T-helper 17 cell (primary cell): ENCODE measurements at regions not wholly inside any gene's neighbourhood (a gene's known extent, or its start where the extent isn't known, plus 50 kb on each side); places are given as distances from the start of the nearest gene placed in this dataset.
A peak's percentile ranks its signal among the peaks of the same experiment; 100 is the strongest.

Experiments
- ATAC-seq: fragments of 150-1000 bp; cut with Tn5 transposase; 2 replicates; pipeline ENCODE4 v1.10.0; 2021; ENCODE audit warnings: mild to moderate bottlenecking, moderate library complexity
- DNase-seq, 3 donors: peaks; one replicate each; pipeline versions ENCODE4 v3.0.0 to v3.0.0-alpha.2; 2020 to 2021
- H3K9me3 ChIP-seq: one replicate; pipeline ENCODE4 v1.7.0; 2013; ENCODE audit warnings: low read length, mild to moderate bottlenecking; ENCODE audit not compliant: control insufficient read depth, poor library complexity, severe bottlenecking
- H3K27ac Mint-ChIP-seq: one replicate; pipeline ENCODE4 v1.8.0; 2022; ENCODE audit warnings: mild to moderate bottlenecking, moderate library complexity, mixed read lengths
- H3K27me3 Mint-ChIP-seq: one replicate; pipeline ENCODE4 v1.8.0; 2022; ENCODE audit warnings: mixed read lengths
- H3K36me3 Mint-ChIP-seq: one replicate; pipeline ENCODE4 v1.8.0; 2022; ENCODE audit warnings: low read depth, mixed read lengths
- H3K4me1 Mint-ChIP-seq: one replicate; pipeline ENCODE4 v1.8.0; 2022; ENCODE audit warnings: mild to moderate bottlenecking, mixed read lengths
- H3K4me3 Mint-ChIP-seq: one replicate; pipeline ENCODE4 v1.8.0; 2022; ENCODE audit warnings: mild to moderate bottlenecking, moderate library complexity, mixed read lengths

DNA sequence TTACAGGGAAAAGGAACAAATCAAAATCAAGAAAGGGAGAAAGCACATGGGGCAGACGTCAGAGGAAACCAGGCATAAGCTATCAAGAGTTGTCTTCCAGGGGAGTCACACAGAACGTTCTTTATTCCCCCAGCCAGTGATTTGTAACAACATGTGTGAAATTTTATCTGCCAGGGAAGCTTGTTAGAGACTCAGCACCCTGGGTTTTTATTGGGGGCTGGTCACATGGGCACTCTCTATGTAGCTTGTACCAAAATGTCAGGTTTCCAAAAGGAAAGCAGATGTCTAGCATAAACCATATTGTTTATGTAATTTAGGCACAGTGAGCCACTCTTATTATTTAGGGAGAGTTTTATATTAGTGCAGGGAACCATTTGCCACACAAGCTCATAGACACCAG, 440.4 kb upstream of the DCN start:
- Mint-ChIP-seq H3K4me1 (peaks cover 3% of the 10 kb centered on the region), H3K27ac (no peak overlapping the region), H3K4me3 (no peak overlapping the region), H3K27me3 (peaks cover 2% of the 10 kb centered on the region), H3K36me3 (peaks cover 3% of the 10 kb centered on the region)
- no peaks in the 10 kb centered on the region for H3K9me3 ChIP-seq
- no peak for ATAC-seq
- no peak for DNase-seq

DNA sequence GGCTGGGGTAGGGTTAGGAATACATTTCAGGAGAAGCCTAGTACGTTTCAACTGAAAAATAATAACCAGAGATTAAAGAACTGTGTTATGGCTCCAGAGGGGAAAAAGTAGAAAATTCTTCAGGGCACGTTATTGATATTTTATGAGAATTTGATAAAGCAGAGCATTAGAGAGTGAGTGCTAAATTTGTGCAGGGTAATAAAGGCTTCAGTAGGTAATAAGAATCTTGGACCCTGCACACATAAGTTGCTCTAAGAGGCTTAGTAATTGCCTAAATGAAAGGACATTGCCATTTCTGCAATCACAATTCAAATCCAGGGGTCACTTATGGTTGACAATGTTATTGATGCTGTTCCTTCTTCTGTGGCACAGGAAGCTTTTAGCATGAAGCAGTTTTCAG, 439.4 kb upstream of the DCN start:
- Mint-ChIP-seq H3K4me3 (no peak overlapping the region), H3K36me3 (peaks cover 3% of the 10 kb centered on the region), H3K27me3 (peaks cover 4% of the 10 kb centered on the region), H3K27ac (no peak overlapping the region), H3K4me1 (peaks cover 4% of the 10 kb centered on the region)
- DNase-seq (no peak), ATAC-seq (no peak)
- H3K9me3 ChIP-seq = no peaks in the 10 kb centered on the region

DNA sequence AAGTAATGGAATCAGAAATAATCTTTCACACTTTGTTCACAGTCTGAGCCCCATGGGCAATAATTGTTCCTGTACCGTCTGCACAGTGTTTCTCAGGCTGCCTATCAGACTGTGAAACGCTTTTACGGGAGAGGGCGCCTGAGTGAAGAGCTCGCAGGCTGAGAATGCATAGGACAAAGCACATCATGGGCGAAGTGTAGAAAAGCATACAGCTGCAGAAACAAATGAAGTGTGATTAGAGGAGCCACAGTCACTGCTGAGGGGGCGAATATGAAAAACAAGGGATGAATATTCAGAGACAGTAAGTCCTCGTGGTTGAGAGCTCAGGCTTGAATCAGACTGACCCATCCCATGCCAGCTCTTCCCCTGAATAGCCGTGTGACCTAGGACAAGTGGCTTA, 438.4 kb upstream of the DCN start:
- Mint-ChIP-seq H3K4me1 (peaks cover 4% of the 10 kb centered on the region), H3K27ac (no peak overlapping the region), H3K36me3 (peaks cover 3% of the 10 kb centered on the region), H3K4me3 (no peak overlapping the region), H3K27me3 (peaks cover 4% of the 10 kb centered on the region)
- DNase-seq = no peak
- H3K9me3 ChIP-seq = no peaks in the 10 kb centered on the region
- no peak for ATAC-seq

DNA sequence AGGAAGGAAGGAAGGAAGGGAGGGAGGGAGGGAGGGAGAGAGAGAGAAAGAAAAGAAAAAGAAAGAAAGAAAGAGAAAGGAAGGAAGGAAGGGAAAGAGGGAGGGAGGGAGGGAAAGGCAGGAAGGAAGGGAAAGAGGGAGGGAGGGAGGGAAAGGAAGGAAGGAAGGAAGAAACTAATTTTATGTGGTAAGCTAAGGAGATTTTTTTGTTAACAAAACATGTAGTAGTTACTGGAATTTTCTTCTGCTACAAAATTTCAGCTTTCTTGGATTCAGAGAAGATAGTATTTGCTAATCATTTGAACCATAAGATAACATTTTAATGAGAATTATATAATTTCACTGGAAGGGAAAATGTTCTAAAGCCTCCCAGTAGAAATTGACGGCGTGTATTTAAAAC, 437.8 kb upstream of the DCN start:
- ATAC-seq = no peak
- Mint-ChIP-seq H3K4me3 (no peak overlapping the region), H3K27ac (no peak overlapping the region), H3K4me1 (peaks cover 4% of the 10 kb centered on the region), H3K27me3 (peaks cover 4% of the 10 kb centered on the region), H3K36me3 (peaks cover 3% of the 10 kb centered on the region)
- DNase-seq = no peak
- no peaks in the 10 kb centered on the region for H3K9me3 ChIP-seq

DNA sequence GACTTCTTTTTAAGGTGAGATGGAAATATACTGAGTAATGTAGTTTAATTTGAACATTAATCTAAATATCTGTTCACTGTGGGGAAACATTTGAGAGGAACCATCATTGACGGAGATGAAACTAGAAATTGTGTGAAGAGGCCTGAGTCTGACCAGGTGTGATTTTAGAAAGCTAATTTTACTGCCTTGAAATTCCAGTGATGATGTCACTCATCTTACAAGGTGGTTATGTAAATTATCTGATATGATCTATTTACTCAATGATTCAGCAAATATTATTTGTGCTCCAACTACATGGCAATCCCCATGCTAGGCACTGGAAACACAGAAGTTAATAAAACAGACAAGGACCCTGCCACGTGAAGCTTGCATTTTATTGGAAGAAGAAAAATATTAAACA, 435.7 kb upstream of the DCN start:
- ATAC-seq = no peak
- H3K9me3 ChIP-seq = no peaks in the 10 kb centered on the region
- DNase-seq = no peak
- Mint-ChIP-seq H3K27ac (no peak overlapping the region), H3K4me1 (peaks cover 4% of the 10 kb centered on the region), H3K4me3 (no peak overlapping the region), H3K27me3 (peaks cover 4% of the 10 kb centered on the region), H3K36me3 (peaks cover 3% of the 10 kb centered on the region)

DNA sequence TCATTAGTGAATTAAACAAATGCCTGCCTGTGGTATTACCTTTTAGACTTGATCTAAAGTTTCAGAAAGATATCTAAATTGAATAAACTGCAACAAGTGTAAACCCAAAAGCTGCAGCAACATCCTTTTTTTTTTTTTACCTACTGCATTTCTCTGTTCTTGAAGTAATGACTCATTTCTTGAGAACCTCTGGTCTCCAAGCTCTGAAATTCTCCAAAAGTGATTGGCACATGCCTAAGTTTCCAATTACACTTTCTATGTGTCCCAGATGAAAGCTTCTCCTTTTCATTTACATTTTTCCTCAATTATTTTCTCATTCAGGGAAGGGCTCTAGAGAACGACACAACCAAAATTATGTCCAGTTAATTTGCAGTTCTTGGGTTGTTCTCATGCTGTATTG, 435.2 kb upstream of the DCN start:
- DNase-seq (no peak), ATAC-seq (no peak)
- H3K4me3 Mint-ChIP-seq = no peak overlapping the region
- H3K9me3 ChIP-seq = no peaks in the 10 kb centered on the region
- H3K27ac Mint-ChIP-seq = no peak overlapping the region
- peaks cover 4% of the 10 kb centered on the region for H3K4me1 Mint-ChIP-seq
- peaks cover 4% of the 10 kb centered on the region for H3K27me3 Mint-ChIP-seq
- H3K36me3 Mint-ChIP-seq = peaks cover 3% of the 10 kb centered on the region

DNA sequence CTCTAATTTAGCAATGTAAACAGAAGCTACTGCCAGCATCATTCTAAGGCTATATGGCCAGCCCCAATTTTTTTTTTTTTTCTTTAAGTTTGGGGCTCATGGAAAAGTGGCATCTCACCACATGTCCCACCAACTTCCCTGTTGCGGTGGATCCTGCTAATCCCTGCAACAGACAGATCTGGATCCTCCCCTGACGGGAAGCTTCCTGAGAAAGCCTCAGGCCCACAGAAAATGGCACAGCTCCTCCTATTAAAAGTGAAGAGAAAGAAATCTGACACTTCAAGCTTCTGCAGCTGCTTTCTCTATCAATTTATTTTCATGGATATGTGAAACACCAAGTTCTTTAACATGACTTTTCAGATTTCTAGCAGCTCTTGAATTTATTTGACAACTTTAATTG, 433.8 kb upstream of the DCN start:
- Mint-ChIP-seq H3K4me3 (no peak overlapping the region), H3K27ac (no peak overlapping the region), H3K36me3 (peaks cover 3% of the 10 kb centered on the region), H3K4me1 (peaks cover 4% of the 10 kb centered on the region), H3K27me3 (peaks cover 4% of the 10 kb centered on the region)
- ATAC-seq = no peak
- no peaks in the 10 kb centered on the region for H3K9me3 ChIP-seq
- DNase-seq = no peak

DNA sequence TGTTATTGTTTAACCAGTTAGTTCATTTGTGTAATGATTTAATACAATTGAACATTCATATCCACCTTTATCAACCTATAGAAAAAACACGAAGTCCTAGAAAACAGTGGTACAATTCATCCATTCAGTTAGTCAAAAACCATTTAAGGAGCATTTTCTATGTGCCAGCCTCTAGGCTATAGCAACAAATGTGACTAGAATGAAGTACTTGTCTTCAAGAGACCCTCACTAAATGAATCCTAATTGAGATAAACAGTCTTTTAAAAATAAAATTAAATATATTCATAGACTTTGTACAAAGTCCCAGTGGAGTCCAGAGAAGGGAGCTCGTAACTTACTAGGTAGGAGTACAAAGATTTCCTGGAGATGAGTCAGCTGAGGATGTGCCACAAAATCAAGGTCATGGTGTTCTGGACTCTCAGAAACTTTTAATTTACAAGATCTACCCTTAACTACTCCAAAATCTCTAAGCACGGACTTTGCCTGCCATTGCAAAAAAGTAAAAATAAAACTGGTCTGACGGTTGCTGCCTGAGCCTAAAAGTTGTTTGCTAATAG, 430.7 kb upstream of the DCN start:
- peaks cover 8% of the 10 kb centered on the region for H3K4me1 Mint-ChIP-seq

DNA sequence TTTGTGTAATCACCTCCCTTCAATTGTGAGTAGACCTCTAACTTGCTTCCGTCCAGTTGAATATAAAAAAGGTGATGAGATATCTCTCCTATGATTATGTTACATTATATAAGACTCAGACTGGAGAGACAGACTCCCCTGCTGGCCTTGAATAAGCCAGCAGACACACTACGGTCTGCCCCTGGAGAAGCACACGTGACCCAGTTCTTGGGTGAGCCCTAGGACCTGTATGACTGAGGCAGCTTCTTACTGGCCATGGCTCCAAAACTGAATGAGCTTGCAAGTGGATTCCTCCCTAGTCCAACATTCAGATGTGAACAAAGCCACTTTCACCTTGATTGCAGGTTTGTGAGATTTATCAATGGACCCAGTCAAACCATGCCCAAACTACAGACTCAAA, 427.9 kb upstream of the DCN start:
- no peak overlapping the region for H3K27ac Mint-ChIP-seq
- no peak for ATAC-seq
- no peaks in the 10 kb centered on the region for H3K27me3 Mint-ChIP-seq
- H3K9me3 ChIP-seq = no peaks in the 10 kb centered on the region
- H3K4me1 Mint-ChIP-seq = peaks cover 8% of the 10 kb centered on the region
- no peak for DNase-seq
- no peaks in the 10 kb centered on the region for H3K36me3 Mint-ChIP-seq
- no peak overlapping the region for H3K4me3 Mint-ChIP-seq

More for the DNA sequence above, 430.7 kb upstream of the DCN start:
- no peak overlapping the region for H3K4me3 Mint-ChIP-seq
- H3K27me3 Mint-ChIP-seq = peaks cover 4% of the 10 kb centered on the region
- no peaks in the 10 kb centered on the region for H3K36me3 Mint-ChIP-seq
- ATAC-seq (no peak), DNase-seq (no peak)
- H3K9me3 ChIP-seq = no peaks in the 10 kb centered on the region
- no peak overlapping the region for H3K27ac Mint-ChIP-seq

DNA sequence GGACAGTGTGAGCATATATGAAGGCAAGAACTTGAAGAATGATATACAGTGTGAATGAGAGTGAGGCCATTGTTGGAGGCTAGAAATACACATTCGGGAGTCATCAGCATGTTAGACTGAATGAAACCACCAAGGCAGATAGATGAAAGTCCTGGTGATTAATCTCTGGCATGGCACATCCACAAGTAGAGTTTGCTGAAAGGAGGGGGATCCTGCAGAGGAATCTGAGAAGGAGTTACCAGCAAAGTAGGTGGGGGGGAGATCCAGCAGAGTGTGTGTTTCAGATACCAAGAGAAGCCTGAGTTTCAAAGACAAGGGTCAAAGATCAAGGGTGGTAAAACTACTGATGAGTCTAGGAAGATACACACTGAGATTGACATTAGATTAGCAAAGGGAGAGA, 426.7 kb upstream of the DCN start:
- H3K36me3 Mint-ChIP-seq = no peaks in the 10 kb centered on the region
- no peak overlapping the region for H3K27ac Mint-ChIP-seq
- H3K4me1 Mint-ChIP-seq = peaks cover 8% of the 10 kb centered on the region
- no peaks in the 10 kb centered on the region for H3K27me3 Mint-ChIP-seq
- ATAC-seq (no peak), DNase-seq (no peak)
- no peaks in the 10 kb centered on the region for H3K9me3 ChIP-seq
- no peak overlapping the region for H3K4me3 Mint-ChIP-seq

DNA sequence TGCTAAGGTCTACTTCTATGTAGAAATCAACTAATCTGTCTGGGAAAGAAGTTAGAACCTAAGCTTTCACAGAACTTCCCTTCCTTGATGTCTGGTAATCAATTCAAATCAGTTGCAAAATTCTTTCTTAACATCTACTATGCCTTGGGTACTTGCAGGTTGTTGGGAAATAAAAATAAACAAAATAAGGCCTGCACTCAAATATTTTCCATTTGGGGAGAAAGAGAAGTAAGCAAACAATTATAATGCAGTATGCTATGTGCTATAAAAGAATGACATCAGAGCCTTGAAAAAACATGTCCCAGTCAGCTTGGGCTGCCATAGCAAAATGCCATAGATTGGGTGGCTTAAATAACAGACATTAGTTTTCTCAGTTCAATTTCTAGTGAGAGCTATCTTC, 425.9 kb upstream of the DCN start:
- H3K4me1 Mint-ChIP-seq = peaks cover 8% of the 10 kb centered on the region
- ATAC-seq = no peak
- no peak overlapping the region for H3K4me3 Mint-ChIP-seq
- H3K9me3 ChIP-seq = no peaks in the 10 kb centered on the region
- H3K36me3 Mint-ChIP-seq = no peaks in the 10 kb centered on the region
- no peaks in the 10 kb centered on the region for H3K27me3 Mint-ChIP-seq
- no peak for DNase-seq
- H3K27ac Mint-ChIP-seq = no peak overlapping the region

DNA sequence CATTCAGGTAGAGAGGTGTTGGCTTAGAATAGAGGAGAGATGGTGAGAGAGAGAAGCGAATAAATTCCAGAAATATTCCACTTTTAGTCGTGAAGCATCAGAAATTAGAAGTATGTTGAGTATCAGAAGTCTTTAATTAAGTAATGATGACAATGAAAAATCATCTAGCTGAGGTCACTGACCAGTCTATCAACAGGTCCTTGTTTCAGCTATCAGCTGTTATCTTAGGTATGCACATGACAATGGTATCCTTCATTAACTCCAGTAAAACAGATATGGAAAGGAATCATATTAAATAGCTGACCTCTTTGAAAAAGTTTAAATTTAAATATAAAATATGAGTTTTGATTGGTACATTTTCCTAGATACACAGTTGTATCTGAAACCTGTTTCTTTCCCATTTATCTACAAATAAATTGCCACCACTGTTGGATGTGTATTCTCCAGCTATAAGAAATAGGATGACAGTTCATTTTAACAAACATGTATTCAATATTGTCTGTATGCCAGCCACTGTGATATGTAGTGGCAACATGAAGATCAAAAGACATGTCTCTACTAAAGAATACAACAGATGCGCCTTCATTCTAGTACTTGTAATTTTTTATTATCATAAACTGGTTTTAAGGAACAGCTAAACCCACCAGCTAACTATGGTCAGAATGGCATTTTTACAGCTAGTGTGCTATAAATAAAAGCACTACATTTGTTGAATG, 424.2 kb upstream of the DCN start:
- Mint-ChIP-seq H3K4me1 (peaks cover 8% of the 10 kb centered on the region), H3K4me3 (no peak overlapping the region), H3K27me3 (no peaks in the 10 kb centered on the region), H3K27ac (no peak overlapping the region), H3K36me3 (no peaks in the 10 kb centered on the region)
- DNase-seq = no peak
- ATAC-seq = no peak
- H3K9me3 ChIP-seq = no peaks in the 10 kb centered on the region

DNA sequence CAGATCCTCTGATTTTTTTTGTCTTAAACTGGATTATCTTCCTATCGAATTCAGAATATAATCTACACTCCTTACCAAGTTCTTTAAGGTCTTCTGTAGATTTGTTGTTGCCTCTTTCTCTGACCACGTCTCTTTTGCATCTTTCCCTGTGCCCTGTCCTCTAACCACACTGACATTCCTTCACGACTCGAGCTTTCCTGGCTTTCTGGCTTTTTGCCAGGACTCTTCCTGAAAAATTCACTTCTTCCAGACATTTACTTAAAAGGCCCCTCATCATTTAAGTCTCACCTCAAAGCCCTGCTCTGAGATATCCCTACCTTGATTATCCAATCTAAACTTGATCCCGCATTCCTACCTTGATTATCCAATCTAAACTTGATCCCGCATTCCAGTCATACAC, 422.3 kb upstream of the DCN start:
- no peaks in the 10 kb centered on the region for H3K9me3 ChIP-seq
- H3K4me1 Mint-ChIP-seq = peaks cover 6% of the 10 kb centered on the region
- H3K36me3 Mint-ChIP-seq = no peaks in the 10 kb centered on the region
- no peak overlapping the region for H3K27ac Mint-ChIP-seq
- DNase-seq (no peak), ATAC-seq (no peak)
- H3K27me3 Mint-ChIP-seq = no peaks in the 10 kb centered on the region
- H3K4me3 Mint-ChIP-seq = no peak overlapping the region

DNA sequence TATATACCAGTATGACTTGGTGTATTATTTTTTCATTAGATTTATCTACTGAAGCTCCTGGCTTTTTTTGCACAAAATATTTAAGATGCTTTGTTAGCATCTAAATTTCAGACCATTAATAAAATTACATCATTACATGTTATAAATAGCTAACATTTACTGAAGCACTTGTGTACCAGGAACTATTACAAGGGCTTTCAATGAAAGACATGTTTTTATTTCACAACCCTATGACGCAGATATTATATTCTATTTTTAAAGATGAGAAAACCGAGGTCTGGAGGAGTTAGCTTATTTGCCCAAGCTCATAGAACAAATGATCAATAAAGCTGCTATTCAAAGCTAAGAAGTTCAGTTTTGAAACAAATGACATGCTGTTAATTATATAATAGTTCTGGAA, 420.4 kb upstream of the DCN start:
- Mint-ChIP-seq H3K4me3 (no peak overlapping the region), H3K36me3 (no peaks in the 10 kb centered on the region), H3K27ac (peak overlapping the region; percentile 12), H3K27me3 (no peaks in the 10 kb centered on the region), H3K4me1 (peaks cover 2% of the 10 kb centered on the region)
- no peak for ATAC-seq
- DNase-seq = no peak
- no peaks in the 10 kb centered on the region for H3K9me3 ChIP-seq
